ENCODE measurements at regions not wholly inside any gene's neighbourhood (a gene's known extent, or its start where the extent isn't known, plus 50 kb on each side); places are given as distances from the start of the nearest gene placed in this dataset.

DNA sequence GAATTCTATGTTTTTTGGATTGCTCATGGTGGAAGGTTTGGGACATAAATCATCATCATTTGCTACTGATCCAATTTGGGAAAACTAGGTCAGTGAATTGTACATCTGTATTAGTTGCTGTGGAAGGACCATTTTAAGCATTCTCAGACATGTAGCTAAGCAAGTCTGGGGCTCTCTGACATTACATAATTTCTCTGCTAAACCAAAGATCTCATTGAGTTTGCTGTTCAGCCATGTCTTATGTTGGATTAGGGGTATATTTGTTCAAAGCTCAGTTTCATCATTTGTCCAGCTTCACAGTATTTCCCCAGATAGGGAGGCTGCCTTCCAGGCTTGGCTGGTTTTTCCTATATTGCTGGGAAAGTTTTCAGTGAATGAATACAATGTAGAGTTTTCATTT, 399.7 kb downstream of the MTX2 start:
- no peak overlapping the region for H3K4me3 ChIP-seq
- POLR2A ChIA-PET, result no interaction called here
- no peak overlapping the region for H3K27ac ChIP-seq
- no peak overlapping the region for H3K4me2 ChIP-seq
- no peaks in the 10 kb centered on the region for H3K9me3 ChIP-seq
- DNase-seq (ENCODE audit: low read depth in 1 of 2, low spot score in 1 of 2) (no peak), ATAC-seq (no peak), FAIRE-seq (no peak)
- CTCF ChIA-PET, result no interaction called here
- no peaks in the 10 kb centered on the region for H3K4me1 ChIP-seq
- no peak for TF ChIP-seq HDAC2 (IDR thresholded peaks at IDR 0.05)
- TF ChIP-seq SMC3 (IDR thresholded peaks at IDR 0.05), result no peak
- no peak for TF ChIP-seq FOSB (CRISPR knock-in tag; IDR thresholded peaks at IDR 0.05)
- TF ChIP-seq, protein P1, sequence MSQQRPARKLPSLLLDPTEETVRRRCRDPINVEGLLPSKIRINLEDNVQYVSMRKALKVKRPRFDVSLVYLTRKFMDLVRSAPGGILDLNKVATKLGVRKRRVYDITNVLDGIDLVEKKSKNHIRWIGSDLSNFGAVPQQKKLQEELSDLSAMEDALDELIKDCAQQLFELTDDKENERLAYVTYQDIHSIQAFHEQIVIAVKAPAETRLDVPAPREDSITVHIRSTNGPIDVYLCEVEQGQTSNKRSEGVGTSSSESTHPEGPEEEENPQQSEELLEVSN (IDR thresholded peaks at IDR 0.05; ENCODE audit: borderline replicate concordance, low read depth), result no peak
- no peak for TF ChIP-seq BHLHE40 (IDR thresholded peaks at IDR 0.05; ENCODE audit: low read depth, low read length)
- TF ChIP-seq, protein P2, sequence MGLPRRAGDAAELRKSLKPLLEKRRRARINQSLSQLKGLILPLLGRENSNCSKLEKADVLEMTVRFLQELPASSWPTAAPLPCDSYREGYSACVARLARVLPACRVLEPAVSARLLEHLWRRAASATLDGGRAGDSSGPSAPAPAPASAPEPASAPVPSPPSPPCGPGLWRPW (IDR thresholded peaks at IDR 0.05), result no peak
- no peak for TF ChIP-seq RARB (CRISPR knock-in tag; IDR thresholded peaks at IDR 0.05)
- no peak for TF ChIP-seq FOXS1 (CRISPR knock-in tag; IDR thresholded peaks at IDR 0.05)
- TF ChIP-seq ZC3H11A (IDR thresholded peaks at IDR 0.05), result no peak
- no peak for TF ChIP-seq HOXB5 (CRISPR knock-in tag; IDR thresholded peaks at IDR 0.05)
- no peak for TF ChIP-seq TFCP2L1 (CRISPR knock-in tag; IDR thresholded peaks at IDR 0.05)
- no peak for TF ChIP-seq POLR2A (IDR thresholded peaks at IDR 0.05; ENCODE audit: low read length)
- TF ChIP-seq GATA3 (IDR thresholded peaks at IDR 0.05; ENCODE audit: borderline replicate concordance), result no peak
- TF ChIP-seq RCOR1 (IDR thresholded peaks at IDR 0.05; ENCODE audit: low read depth, low read length), result no peak
- TF ChIP-seq HEYL (CRISPR knock-in tag; IDR thresholded peaks at IDR 0.05), result no peak
- TF ChIP-seq, protein P3, sequence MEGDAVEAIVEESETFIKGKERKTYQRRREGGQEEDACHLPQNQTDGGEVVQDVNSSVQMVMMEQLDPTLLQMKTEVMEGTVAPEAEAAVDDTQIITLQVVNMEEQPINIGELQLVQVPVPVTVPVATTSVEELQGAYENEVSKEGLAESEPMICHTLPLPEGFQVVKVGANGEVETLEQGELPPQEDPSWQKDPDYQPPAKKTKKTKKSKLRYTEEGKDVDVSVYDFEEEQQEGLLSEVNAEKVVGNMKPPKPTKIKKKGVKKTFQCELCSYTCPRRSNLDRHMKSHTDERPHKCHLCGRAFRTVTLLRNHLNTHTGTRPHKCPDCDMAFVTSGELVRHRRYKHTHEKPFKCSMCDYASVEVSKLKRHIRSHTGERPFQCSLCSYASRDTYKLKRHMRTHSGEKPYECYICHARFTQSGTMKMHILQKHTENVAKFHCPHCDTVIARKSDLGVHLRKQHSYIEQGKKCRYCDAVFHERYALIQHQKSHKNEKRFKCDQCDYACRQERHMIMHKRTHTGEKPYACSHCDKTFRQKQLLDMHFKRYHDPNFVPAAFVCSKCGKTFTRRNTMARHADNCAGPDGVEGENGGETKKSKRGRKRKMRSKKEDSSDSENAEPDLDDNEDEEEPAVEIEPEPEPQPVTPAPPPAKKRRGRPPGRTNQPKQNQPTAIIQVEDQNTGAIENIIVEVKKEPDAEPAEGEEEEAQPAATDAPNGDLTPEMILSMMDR (IDR thresholded peaks at IDR 0.05), result no peak
- TF ChIP-seq CBX2 (IDR thresholded peaks at IDR 0.05; ENCODE audit: borderline replicate concordance, low read depth), result no peak
- no peak for TF ChIP-seq HOXA7 (CRISPR knock-in tag; IDR thresholded peaks at IDR 0.05)
- no peak for TF ChIP-seq NR3C1 (IDR thresholded peaks at IDR 0.05)

DNA sequence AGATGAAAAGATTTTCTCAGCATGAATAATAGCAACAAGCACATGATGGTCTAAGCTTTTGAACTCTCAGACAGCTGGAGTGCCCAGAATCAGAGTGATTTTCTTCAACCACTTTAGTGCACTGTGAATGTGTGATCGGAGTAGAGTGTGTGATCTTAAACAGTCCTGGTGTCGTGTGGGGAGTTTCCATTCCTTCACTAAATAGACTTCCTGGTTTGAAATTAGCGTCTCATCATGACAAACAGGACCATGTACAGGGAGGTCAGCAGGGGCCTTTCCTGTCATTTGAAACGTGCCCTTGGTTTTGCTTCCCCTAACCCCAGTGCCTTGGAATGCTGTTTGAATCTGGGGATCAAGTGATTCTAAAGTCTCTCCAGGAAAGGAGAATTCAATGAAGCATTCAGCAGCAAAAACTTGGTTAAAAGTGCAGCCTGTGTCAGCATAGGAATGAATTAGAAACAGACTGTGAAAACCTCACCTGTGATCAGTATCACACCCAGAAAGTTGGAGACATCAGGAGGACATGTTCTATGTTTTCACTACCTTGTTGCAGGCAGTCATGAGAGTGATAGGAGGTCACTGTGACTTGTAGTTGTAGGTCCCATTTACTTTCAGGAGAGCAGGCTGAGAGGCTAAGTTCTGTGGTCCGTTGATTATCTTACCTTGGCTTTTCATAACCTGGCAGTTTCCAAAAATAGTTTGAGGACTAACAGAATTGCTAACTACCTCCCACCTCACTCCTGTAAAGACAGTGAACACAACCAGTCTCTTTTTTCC, 400.3 kb downstream of the MTX2 start:
- DNase-seq (ENCODE audit: low read depth in 1 of 2, low spot score in 1 of 2) (no peak), ATAC-seq (no peak), FAIRE-seq (no peak)
- Histone ChIP-seq H3K4me2 (no peak overlapping the region), H3K27ac (no peak overlapping the region), H3K4me3 (no peak overlapping the region), H3K9me3 (no peaks in the 10 kb centered on the region), H3K4me1 (no peaks in the 10 kb centered on the region)
- 33% methylated on average over 5 of the region's 5 CpGs for WGBS (ENCODE audit: missing lambda C conversion rate)
- ChIA-PET POLR2A (no interaction called here), CTCF (interaction anchor here (1.2 kb wide), 1 partner anchor 31 kb away, joined by 3 read pairs; no protein-coding TSS in a partner anchor)
- TF ChIP-seq FOSL2 (IDR thresholded peaks at IDR 0.05) (no peak), FOSL2 (CRISPR knock-in tag; IDR thresholded peaks at IDR 0.05) (no peak), NPAS2 (CRISPR knock-in tag; IDR thresholded peaks at IDR 0.05; ENCODE audit: borderline replicate concordance) (no peak), EHF (CRISPR knock-in tag; IDR thresholded peaks at IDR 0.05) (no peak)
- TF ChIP-seq, protein P4, sequence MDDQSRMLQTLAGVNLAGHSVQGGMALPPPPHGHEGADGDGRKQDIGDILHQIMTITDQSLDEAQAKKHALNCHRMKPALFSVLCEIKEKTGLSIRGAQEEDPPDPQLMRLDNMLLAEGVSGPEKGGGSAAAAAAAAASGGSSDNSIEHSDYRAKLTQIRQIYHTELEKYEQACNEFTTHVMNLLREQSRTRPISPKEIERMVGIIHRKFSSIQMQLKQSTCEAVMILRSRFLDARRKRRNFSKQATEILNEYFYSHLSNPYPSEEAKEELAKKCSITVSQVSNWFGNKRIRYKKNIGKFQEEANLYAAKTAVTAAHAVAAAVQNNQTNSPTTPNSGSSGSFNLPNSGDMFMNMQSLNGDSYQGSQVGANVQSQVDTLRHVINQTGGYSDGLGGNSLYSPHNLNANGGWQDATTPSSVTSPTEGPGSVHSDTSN (IDR thresholded peaks at IDR 0.05), result no peak

Measured in A549 (cell line).